ENCODE measurements at regions not wholly inside any gene's neighbourhood (a gene's known extent, or its start where the extent isn't known, plus 50 kb on each side); places are given as distances from the start of the nearest gene placed in this dataset.
A peak's percentile ranks its signal among the peaks of the same experiment; 100 is the strongest.

- peak; percentile 39 for DNase-seq (ENCODE audit: extremely low spot score, unreplicated experiment)
- H3K9me3 Mint-ChIP-seq = no peaks in the 10 kb centered on the region
- no peak overlapping the region for H3K4me3 Mint-ChIP-seq
- no peaks in the 10 kb centered on the region for H3K36me3 Mint-ChIP-seq
- no peak overlapping the region for H3K27ac Mint-ChIP-seq
- peaks cover 26% of the 10 kb centered on the region for H3K27me3 Mint-ChIP-seq
- H3K4me1 Mint-ChIP-seq (ENCODE audit: unreplicated experiment) = peaks cover 6% of the 10 kb centered on the region
- no peak for TF ChIP-seq CTCF (conservative IDR thresholded peaks at IDR 0.05)
Measured at GRCh38 chr11:134654161-134654915, 242.3 kb upstream of the B3GAT1 start.

GRCh38 chr11:134652586-134653255 is 240.7 kb upstream of the B3GAT1 start:
- DNase-seq (ENCODE audit: extremely low spot score, unreplicated experiment) = peak; percentile 25
- Mint-ChIP-seq H3K4me1 (ENCODE audit: unreplicated experiment) (peaks cover 6% of the 10 kb centered on the region), H3K36me3 (no peaks in the 10 kb centered on the region), H3K9me3 (no peaks in the 10 kb centered on the region), H3K4me3 (no peak overlapping the region), H3K27me3 (peaks cover 35% of the 10 kb centered on the region), H3K27ac (no peak overlapping the region)
- TF ChIP-seq CTCF (conservative IDR thresholded peaks at IDR 0.05) = no peak

- Mint-ChIP-seq H3K27ac (no peak overlapping the region), H3K4me3 (no peak overlapping the region), H3K4me1 (ENCODE audit: unreplicated experiment) (peaks cover 16% of the 10 kb centered on the region)
Measured at GRCh38 chr11:134647066-134647743, 235.2 kb upstream of the B3GAT1 start.

GRCh38 chr11:134646561-134646960 is 234.5 kb upstream of the B3GAT1 start:
- no peak for TF ChIP-seq CTCF (conservative IDR thresholded peaks at IDR 0.05)
- Mint-ChIP-seq H3K9me3 (no peaks in the 10 kb centered on the region), H3K27ac (no peak overlapping the region), H3K4me3 (no peak overlapping the region), H3K4me1 (ENCODE audit: unreplicated experiment) (peaks cover 16% of the 10 kb centered on the region), H3K36me3 (no peaks in the 10 kb centered on the region), H3K27me3 (peaks cover 57% of the 10 kb centered on the region)
- DNase-seq (ENCODE audit: extremely low spot score, unreplicated experiment) = peak; percentile 32

More at GRCh38 chr11:134647066-134647743, 235.2 kb upstream of the B3GAT1 start:
- Mint-ChIP-seq H3K36me3 (no peaks in the 10 kb centered on the region), H3K9me3 (no peaks in the 10 kb centered on the region), H3K27me3 (peaks cover 51% of the 10 kb centered on the region)
- TF ChIP-seq CTCF (conservative IDR thresholded peaks at IDR 0.05) = no peak
- peak; percentile 36 for DNase-seq (ENCODE audit: extremely low spot score, unreplicated experiment)

- no peak overlapping the region for H3K4me3 Mint-ChIP-seq
- peaks cover 16% of the 10 kb centered on the region for H3K4me1 Mint-ChIP-seq (ENCODE audit: unreplicated experiment)
- no peak overlapping the region for H3K27ac Mint-ChIP-seq
- H3K27me3 Mint-ChIP-seq = peaks cover 59% of the 10 kb centered on the region
- no peak for TF ChIP-seq CTCF (conservative IDR thresholded peaks at IDR 0.05)
- H3K9me3 Mint-ChIP-seq = no peaks in the 10 kb centered on the region
- peak; percentile 31 for DNase-seq (ENCODE audit: extremely low spot score, unreplicated experiment)
- H3K36me3 Mint-ChIP-seq = no peaks in the 10 kb centered on the region
Measured at GRCh38 chr11:134645576-134645975, 233.5 kb upstream of the B3GAT1 start.

Data from type B pancreatic cell (in vitro differentiated cells).